GM23338 (cell line): ENCODE measurements at regions not wholly inside any gene's neighbourhood (a gene's known extent, or its start where the extent isn't known, plus 50 kb on each side); places are given as distances from the start of the nearest gene placed in this dataset.

Experiments
- ATAC-seq: fragments of 200-7000 bp; cut with Tn5 transposase; 3 replicates; pipeline ENCODE4 v1.9.1; 2020
- DNase-seq: peaks from one replicate; pipeline ENCODE4 v3.0.0-alpha.2; 2015; ENCODE audit warnings: low spot score
- H2AFZ ChIP-seq: fragments of 200-600 bp; sonication (generic); 2 replicates; pipeline ENCODE4 v1.8.0; 2016; ENCODE audit warnings: antibody characterized with exemption, mild to moderate bottlenecking, moderate library complexity
- H3F3A ChIP-seq: fragments of 200-600 bp; sonication (generic); replicated peaks from 2 replicates; pipeline ENCODE4 v1.8.0; 2017; ENCODE audit warnings: antibody characterized with exemption, mixed run types, low read depth
- H3K27ac ChIP-seq: fragments of 200-600 bp; sonication (generic); 2 replicates; pipeline ENCODE4 v1.6.1; 2016; ENCODE audit warnings: low read depth
- H3K27me3 ChIP-seq: fragments of 200-600 bp; sonication (generic); 2 replicates; pipeline ENCODE4 v1.8.0; 2016; ENCODE audit warnings: mild to moderate bottlenecking, mixed run types, moderate library complexity; ENCODE audit not compliant: insufficient read depth
- H3K36me3 ChIP-seq: fragments of 200-600 bp; sonication (generic); 2 replicates; pipeline ENCODE4 v1.8.0; 2016; ENCODE audit warnings: mild to moderate bottlenecking; ENCODE audit not compliant: insufficient read depth
- H3K4me1 ChIP-seq: fragments of 200-600 bp; sonication (generic); 2 replicates; pipeline ENCODE4 v1.8.0; 2016; ENCODE audit warnings: mild to moderate bottlenecking, moderate library complexity; ENCODE audit not compliant: insufficient read depth
- H3K4me2 ChIP-seq: fragments of 200-600 bp; sonication (generic); 2 replicates; pipeline ENCODE4 v1.7.1; 2017; ENCODE audit warnings: mixed run types
- H3K4me3 ChIP-seq: fragments of 200-600 bp; sonication (generic); 2 replicates; pipeline ENCODE4 v1.6.1; 2016; ENCODE audit warnings: mixed run types
- H3K79me2 ChIP-seq: fragments of 200-600 bp; sonication (generic); replicated peaks from 2 replicates; pipeline ENCODE4 v1.8.0; 2017; ENCODE audit warnings: mild to moderate bottlenecking; ENCODE audit not compliant: insufficient read depth
- H3K9me2 ChIP-seq: fragments of 200-600 bp; sonication (generic); 2 replicates; pipeline ENCODE4 v1.8.0; 2017; ENCODE audit not compliant: insufficient read depth
- H4K20me1 ChIP-seq: fragments of 200-600 bp; sonication (generic); replicated peaks from 2 replicates; pipeline ENCODE4 v1.8.0; 2017; ENCODE audit warnings: mild to moderate bottlenecking; ENCODE audit not compliant: insufficient read depth
- H3K27ac Mint-ChIP-seq: 2 replicates; pipeline ENCODE4 v1.8.0; 2020; ENCODE audit warnings: inconsistent platforms, mild to moderate bottlenecking, moderate library complexity, mixed read lengths
- H3K27me3 Mint-ChIP-seq: 3 replicates; pipeline ENCODE4 v1.8.0; 2022; ENCODE audit warnings: low read depth, mild to moderate bottlenecking, moderate library complexity, mixed read lengths, inconsistent platforms; ENCODE audit not compliant: insufficient read depth, poor library complexity
- H3K36me3 Mint-ChIP-seq: 3 replicates; pipeline ENCODE4 v1.8.0; 2021; ENCODE audit warnings: low read depth, mild to moderate bottlenecking, inconsistent platforms, moderate library complexity, mixed read lengths
- H3K4me1 Mint-ChIP-seq: 3 replicates; pipeline ENCODE4 v1.8.0; 2020; ENCODE audit warnings: mild to moderate bottlenecking, inconsistent platforms, mixed read lengths
- H3K4me3 Mint-ChIP-seq: 3 replicates; pipeline ENCODE4 v1.8.0; 2021; ENCODE audit warnings: moderate library complexity, mild to moderate bottlenecking, inconsistent platforms, mixed read lengths
- H3K9me3 Mint-ChIP-seq: 3 replicates; pipeline ENCODE4 v1.8.0; 2020; ENCODE audit warnings: moderate library complexity, mild to moderate bottlenecking, inconsistent platforms, mixed read lengths
- CREB1 ChIP-seq: fragments of 250-450 bp; sonication (Bioruptor Pico); IDR thresholded peaks from 2 replicates; pipeline ENCODE4 v1.5.0; 2020; ENCODE audit warnings: low read depth, mild to moderate bottlenecking, moderate library complexity
- CTCF ChIP-seq, 2 experiments: fragments of 200-600 bp in 1 of 2; sonication (generic) in 1 of 2; conservative IDR thresholded peaks; 2 replicates each; pipeline versions ENCODE4 v1.5.1 to v1.6.1; 2016 to 2017; ENCODE audit warnings: antibody characterized with exemption in 2 of 2, low read depth in 2 of 2, mild to moderate bottlenecking in 2 of 2, moderate library complexity in 1 of 2
- EZH2 ChIP-seq: fragments of 200-600 bp; sonication (generic); IDR thresholded peaks from one replicate; pipeline ENCODE4 v1.8.0; 2017; ENCODE audit warnings: antibody characterized with exemption, mild to moderate bottlenecking, low read depth; ENCODE audit not compliant: unreplicated experiment
- EZH2phosphoT487 ChIP-seq: fragments of 200-600 bp; sonication (generic); IDR thresholded peaks from one replicate; pipeline ENCODE4 v1.8.1; 2018; ENCODE audit warnings: antibody characterized with exemption; ENCODE audit not compliant: unreplicated experiment
- POLR2AphosphoS5 ChIP-seq: IDR thresholded peaks from 2 replicates; pipeline ENCODE4 v1.6.1; 2016; ENCODE audit warnings: antibody characterized with exemption, low read depth
- REST ChIP-seq: IDR thresholded peaks from one replicate; pipeline ENCODE4 v1.6.1; 2018; ENCODE audit warnings: antibody characterized with exemption; ENCODE audit not compliant: unreplicated experiment
- STAT1 ChIP-seq: IDR thresholded peaks from one replicate; pipeline ENCODE4 v1.6.1; 2016; ENCODE audit warnings: antibody characterized with exemption; ENCODE audit not compliant: unreplicated experiment
- ZNF114 ChIP-seq: fragments of 250-450 bp; sonication (Bioruptor Pico); IDR thresholded peaks from 2 replicates; pipeline ENCODE4 v1.5.0; 2020; ENCODE audit warnings: mild to moderate bottlenecking, moderate library complexity
- ZNF331 ChIP-seq: fragments of 250-450 bp; sonication (Bioruptor Pico); IDR thresholded peaks from 2 replicates; pipeline ENCODE4 v1.5.0; 2020; ENCODE audit warnings: low read depth, mild to moderate bottlenecking, moderate library complexity
- ZNF462 ChIP-seq: fragments of 250-450 bp; sonication (Bioruptor Pico); IDR thresholded peaks from 2 replicates; pipeline ENCODE4 v1.5.0; 2020; ENCODE audit warnings: mild to moderate bottlenecking, moderate library complexity
- TF ChIP-seq, protein P1 (sequence below): IDR thresholded peaks from 2 replicates; pipeline ENCODE4 v1.6.1; 2016; ENCODE audit warnings: antibody characterized with exemption

DNA sequence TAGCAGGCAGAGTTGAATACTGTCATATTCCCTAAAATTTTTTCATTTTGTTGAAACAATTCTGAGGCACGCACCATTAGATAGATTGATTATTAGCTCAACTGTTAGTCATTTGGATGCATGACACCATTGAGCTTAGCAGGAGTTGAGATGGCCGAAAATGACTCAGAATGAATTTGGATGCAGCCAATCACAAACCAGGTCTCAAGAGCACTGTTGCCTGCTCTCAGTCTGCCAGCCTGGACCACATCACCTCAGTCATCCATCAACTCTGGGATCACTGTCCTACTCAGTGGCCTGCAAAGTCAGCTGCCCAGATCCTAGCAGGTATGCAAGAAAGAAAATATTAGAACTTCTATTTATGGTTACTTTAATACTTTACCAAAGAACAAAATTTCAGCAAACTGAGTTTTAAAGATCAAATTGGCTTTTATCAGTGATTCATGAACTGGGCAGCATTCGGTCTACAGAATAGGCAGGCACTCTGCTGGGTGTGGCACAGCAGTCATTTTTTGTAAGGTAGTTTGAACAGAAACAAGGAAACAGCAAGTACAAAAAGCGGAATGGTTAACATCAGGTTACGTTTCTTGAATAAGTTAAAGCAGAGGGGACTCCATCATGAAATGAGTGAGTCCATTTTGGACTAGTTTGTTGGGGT is 152.7 kb upstream of the ARHGAP28 start:
- Mint-ChIP-seq H3K36me3 (no peaks in the 10 kb centered on the region), H3K4me1 (peaks cover 2% of the 10 kb centered on the region; the same call in 2 of the 3 replicates), H3K9me3 (no peaks in the 10 kb centered on the region; the same call in 2 of the 3 replicates), H3K27me3 (no peaks in the 10 kb centered on the region), H3K27ac (no peak overlapping the region), H3K4me3 (no peak overlapping the region)
- Histone ChIP-seq H2AFZ (no peak overlapping the region), H3K4me3 (no peak overlapping the region), H3K27ac (no peak overlapping the region), H3K27me3 (no peaks in the 10 kb centered on the region), H3K79me2 (no peaks in the 10 kb centered on the region), H3K4me1 (no peaks in the 10 kb centered on the region), H3K36me3 (no peaks in the 10 kb centered on the region), H4K20me1 (no peaks in the 10 kb centered on the region), H3K4me2 (no peak overlapping the region), H3K9me2 (no peaks in the 10 kb centered on the region), H3F3A (no peaks in the 10 kb centered on the region)
- no peak for DNase-seq
- no peak for ATAC-seq
- no peak for TF ChIP-seq CREB1 (CRISPR knock-in tag)
- TF ChIP-seq EZH2, result no peak
- TF ChIP-seq CTCF (conservative IDR thresholded peaks at IDR 0.05; ENCODE audit: low read depth in 2 of 2), result no peak
- TF ChIP-seq POLR2AphosphoS5, result no peak
- TF ChIP-seq REST, result no peak
- no peak for TF ChIP-seq ZNF114 (CRISPR knock-in tag)
- TF ChIP-seq EZH2phosphoT487, result no peak
- TF ChIP-seq, protein P1, sequence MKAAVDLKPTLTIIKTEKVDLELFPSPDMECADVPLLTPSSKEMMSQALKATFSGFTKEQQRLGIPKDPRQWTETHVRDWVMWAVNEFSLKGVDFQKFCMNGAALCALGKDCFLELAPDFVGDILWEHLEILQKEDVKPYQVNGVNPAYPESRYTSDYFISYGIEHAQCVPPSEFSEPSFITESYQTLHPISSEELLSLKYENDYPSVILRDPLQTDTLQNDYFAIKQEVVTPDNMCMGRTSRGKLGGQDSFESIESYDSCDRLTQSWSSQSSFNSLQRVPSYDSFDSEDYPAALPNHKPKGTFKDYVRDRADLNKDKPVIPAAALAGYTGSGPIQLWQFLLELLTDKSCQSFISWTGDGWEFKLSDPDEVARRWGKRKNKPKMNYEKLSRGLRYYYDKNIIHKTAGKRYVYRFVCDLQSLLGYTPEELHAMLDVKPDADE, result no peak
- no peak for TF ChIP-seq ZNF462 (CRISPR knock-in tag)
- no peak for TF ChIP-seq STAT1
- TF ChIP-seq ZNF331 (CRISPR knock-in tag), result no peak
